Ectodermal cell (in vitro differentiated cells): ENCODE measurements at regions not wholly inside any gene's neighbourhood (a gene's known extent, or its start where the extent isn't known, plus 50 kb on each side); places are given as distances from the start of the nearest gene placed in this dataset.

Source experiments
- H3K27ac ChIP-seq: 2 replicates; pipeline ENCODE4 v1.7.0; 2013; ENCODE audit warnings: mild to moderate bottlenecking, low read depth, low read length; ENCODE audit not compliant: insufficient read depth, poor library complexity, severe bottlenecking
- H3K27me3 ChIP-seq: 2 replicates; pipeline ENCODE4 v1.7.0; 2013; ENCODE audit warnings: mild to moderate bottlenecking, low read length; ENCODE audit not compliant: insufficient read depth, control insufficient read depth, poor library complexity, severe bottlenecking
- H3K36me3 ChIP-seq: one replicate; pipeline ENCODE4 v1.7.0; 2013; ENCODE audit warnings: low read length; ENCODE audit not compliant: control insufficient read depth, insufficient read depth
- H3K4me1 ChIP-seq: one replicate; pipeline ENCODE4 v1.7.0; 2013; ENCODE audit warnings: low read length; ENCODE audit not compliant: control insufficient read depth, insufficient read depth
- H3K4me3 ChIP-seq: 2 replicates; pipeline ENCODE4 v1.7.0; 2013; ENCODE audit warnings: low read depth, low read length, control low read depth; ENCODE audit not compliant: insufficient read depth
- H3K9me3 ChIP-seq: 2 replicates; pipeline ENCODE4 v1.7.0; 2013; ENCODE audit warnings: mild to moderate bottlenecking, low read length, moderate library complexity; ENCODE audit not compliant: control insufficient read depth
- WGBS, 2 experiments: methylation state at CpG; one replicate each; pipeline ENCODE4 v1.1.7; 2013; ENCODE audit warnings: missing lambda C conversion rate in 2 of 2; 5-methylcytosine and 5-hydroxymethylcytosine counted together

GRCh38 chr9:600006-600405 lies 241.5 kb upstream of the DMRT1 start:
- H3K9me3 ChIP-seq = no peaks in the 10 kb centered on the region
- H3K4me3 ChIP-seq = no peak overlapping the region
- H3K27me3 ChIP-seq = no peaks in the 10 kb centered on the region
- WGBS, 2 experiments = 90 to 97% methylated on average over 3 of the region's 3 CpGs
- H3K36me3 ChIP-seq = no peaks in the 10 kb centered on the region
- H3K4me1 ChIP-seq = no peaks in the 10 kb centered on the region
- no peak overlapping the region for H3K27ac ChIP-seq

GRCh38 chr9:602716-603115 lies 238.8 kb upstream of the DMRT1 start:
- Histone ChIP-seq H3K4me3 (no peak overlapping the region), H3K9me3 (no peaks in the 10 kb centered on the region), H3K4me1 (no peaks in the 10 kb centered on the region), H3K27ac (no peak overlapping the region), H3K36me3 (no peaks in the 10 kb centered on the region), H3K27me3 (no peaks in the 10 kb centered on the region)
- WGBS, 2 experiments = 93 to 98% methylated on average over 4 of the region's 4 CpGs

- Histone ChIP-seq H3K9me3 (no peaks in the 10 kb centered on the region), H3K4me3 (no peak overlapping the region), H3K27ac (no peak overlapping the region), H3K27me3 (no peaks in the 10 kb centered on the region), H3K4me1 (no peaks in the 10 kb centered on the region), H3K36me3 (no peaks in the 10 kb centered on the region)
- 92 to 96% methylated on average over 2 of the region's 2 CpGs for WGBS, 2 experiments
Observed at GRCh38 chr9:603126-603525, 238.4 kb upstream of the DMRT1 start.

GRCh38 chr9:607417-607816 lies 234.1 kb upstream of the DMRT1 start:
- WGBS, 2 experiments = 74 to 88% methylated on average over 5 of the region's 5 CpGs

GRCh38 chr9:613771-614347 lies 227.6 kb upstream of the DMRT1 start:
- H3K27me3 ChIP-seq = no peaks in the 10 kb centered on the region
- no peaks in the 10 kb centered on the region for H3K9me3 ChIP-seq
- H3K36me3 ChIP-seq = no peaks in the 10 kb centered on the region
- 19 to 32% methylated on average over 7 of the region's 7 CpGs for WGBS, 2 experiments
- H3K4me3 ChIP-seq = no peak overlapping the region
- no peaks in the 10 kb centered on the region for H3K4me1 ChIP-seq
- no peak overlapping the region for H3K27ac ChIP-seq

More at GRCh38 chr9:607417-607816, 234.1 kb upstream of the DMRT1 start:
- no peaks in the 10 kb centered on the region for H3K4me1 ChIP-seq
- no peaks in the 10 kb centered on the region for H3K9me3 ChIP-seq
- H3K36me3 ChIP-seq = no peaks in the 10 kb centered on the region
- no peak overlapping the region for H3K27ac ChIP-seq
- no peaks in the 10 kb centered on the region for H3K27me3 ChIP-seq
- no peak overlapping the region for H3K4me3 ChIP-seq

GRCh38 chr9:614431-614830 lies 227.1 kb upstream of the DMRT1 start:
- Histone ChIP-seq H3K27ac (no peak overlapping the region), H3K27me3 (no peaks in the 10 kb centered on the region), H3K9me3 (no peaks in the 10 kb centered on the region), H3K36me3 (no peaks in the 10 kb centered on the region), H3K4me3 (no peak overlapping the region), H3K4me1 (no peaks in the 10 kb centered on the region)
- WGBS, 2 experiments = 80 to 84% methylated on average over 4 of the region's 4 CpGs

- no peaks in the 10 kb centered on the region for H3K27me3 ChIP-seq
- WGBS, 2 experiments = 94 to 96% methylated on average over 2 to 3 of the region's 3 CpGs
- H3K4me1 ChIP-seq = no peaks in the 10 kb centered on the region
- H3K27ac ChIP-seq = no peak overlapping the region
- H3K4me3 ChIP-seq = no peak overlapping the region
- no peaks in the 10 kb centered on the region for H3K9me3 ChIP-seq
- H3K36me3 ChIP-seq = no peaks in the 10 kb centered on the region
Observed at GRCh38 chr9:615756-616155, 225.7 kb upstream of the DMRT1 start.

GRCh38 chr9:616694-617093 lies 224.8 kb upstream of the DMRT1 start:
- H3K4me1 ChIP-seq = no peaks in the 10 kb centered on the region
- 94 to 97% methylated on average over 3 to 4 of the region's 4 CpGs for WGBS, 2 experiments

GRCh38 chr9:617445-618085 lies 223.9 kb upstream of the DMRT1 start:
- Histone ChIP-seq H3K36me3 (no peaks in the 10 kb centered on the region), H3K4me3 (no peak overlapping the region), H3K27me3 (no peaks in the 10 kb centered on the region), H3K4me1 (no peaks in the 10 kb centered on the region), H3K27ac (no peak overlapping the region), H3K9me3 (no peaks in the 10 kb centered on the region)
- WGBS, 2 experiments = 90 to 92% methylated on average over 6 to 7 of the region's 7 CpGs

More at GRCh38 chr9:616694-617093, 224.8 kb upstream of the DMRT1 start:
- Histone ChIP-seq H3K4me3 (no peak overlapping the region), H3K27me3 (no peaks in the 10 kb centered on the region), H3K27ac (no peak overlapping the region), H3K9me3 (no peaks in the 10 kb centered on the region), H3K36me3 (no peaks in the 10 kb centered on the region)

GRCh38 chr9:618478-618877 lies 223.0 kb upstream of the DMRT1 start:
- Histone ChIP-seq H3K27me3 (no peaks in the 10 kb centered on the region), H3K4me3 (no peak overlapping the region), H3K36me3 (no peaks in the 10 kb centered on the region), H3K27ac (no peak overlapping the region), H3K4me1 (no peaks in the 10 kb centered on the region), H3K9me3 (no peaks in the 10 kb centered on the region)
- 95 to 98% methylated on average over 4 to 5 of the region's 5 CpGs for WGBS, 2 experiments
